K562 (cell line): ENCODE measurements at regions not wholly inside any gene's neighbourhood (a gene's known extent, or its start where the extent isn't known, plus 50 kb on each side); places are given as distances from the start of the nearest gene placed in this dataset.

ENCODE experiments used
- ATAC-seq: fragments of 200-7000 bp; cut with Tn5 transposase; 3 replicates; pipeline ENCODE4 v1.9.1; 2020; ENCODE audit warnings: moderate library complexity
- BruUV-seq: library from RNA; stranded (reverse); fragments of 400-500 nt; replicated peaks from 2 replicates; lab custom pipeline; 2021; lab: Mats Ljungman, UMichigan
- CTCF ChIA-PET: fragments of 300-600 bp; formaldehyde crosslinking; extraction: SDS; loops from one replicate; lab custom pipeline; 2021; ENCODE audit warnings: low intra/inter-chr PET ratio; lab: Yijun Ruan, JAX
- POLR2A ChIA-PET: fragments of 300-600, 350-650 bp; sonication (Branson Sonifier 250); formaldehyde crosslinking; extraction: SDS; loops from one replicate; lab custom pipeline; 2021; ENCODE audit warnings: antibody characterized with exemption, inconsistent platforms; lab: Yijun Ruan, JAX
- DNase-seq, 4 experiments: peaks; one replicate each; pipeline versions ENCODE4 v3.0.0 to v3.0.0-alpha.2; 2011 to 2018; ENCODE audit warnings: low spot score in 3 of 4, mixed read lengths in 3 of 4; ENCODE audit errors: extremely low read depth in 1 of 4
- FAIRE-seq: peaks from 2 replicates; lab custom pipeline; 2011; peaks lifted over from hg19 to GRCh38; lab: Jason Lieb, UNC
- H2AFZ ChIP-seq: 2 replicates; pipeline ENCODE4 v1.6.0; 2011; ENCODE audit warnings: low read depth, low read length, control low read depth, inconsistent platforms
- H3K27ac ChIP-seq: fragments of 200-600 bp; 3 replicates; pipeline ENCODE4 v1.8.0; 2011; ENCODE audit warnings: low read depth, mild to moderate bottlenecking, control low read depth, inconsistent platforms, low read length, moderate library complexity, mixed read lengths; ENCODE audit errors: extremely low read depth
- H3K27me3 ChIP-seq, 2 experiments: fragments of 300-600 bp in 1 of 2; 2 replicates in 1 of 2; 3 replicates in 1 of 2; pipeline versions ENCODE4 v1.6.0 to v1.8.0; 2011; ENCODE audit warnings: inconsistent platforms in 2 of 2, low read length in 2 of 2, mild to moderate bottlenecking in 1 of 2, mixed read lengths in 1 of 2, moderate library complexity in 1 of 2; ENCODE audit not compliant: control insufficient read depth in 2 of 2, insufficient read depth in 2 of 2
- H3K36me3 ChIP-seq: fragments of 300-600 bp; 3 replicates; pipeline ENCODE4 v1.8.0; 2011; ENCODE audit warnings: mild to moderate bottlenecking, low read length, inconsistent platforms; ENCODE audit not compliant: control insufficient read depth, insufficient read depth
- H3K4me1 ChIP-seq, 2 experiments: fragments of 200-600 bp in 1 of 2; replicated peaks in 1 of 2; 2 replicates in 1 of 2; 3 replicates in 1 of 2; pipeline versions ENCODE4 v1.5.1 to v1.8.0; 2011; ENCODE audit warnings: inconsistent platforms in 2 of 2, low read length in 2 of 2, mild to moderate bottlenecking in 1 of 2, mixed read lengths in 1 of 2, moderate library complexity in 1 of 2; ENCODE audit not compliant: control insufficient read depth in 2 of 2, insufficient read depth in 2 of 2
- H3K4me2 ChIP-seq: 2 replicates; pipeline ENCODE4 v1.6.1; 2011; ENCODE audit warnings: low read length, control low read depth, inconsistent platforms, mixed read lengths; ENCODE audit not compliant: insufficient read depth
- H3K4me3 ChIP-seq: fragments of 200-600 bp; sonication (generic), shearing (Covaris generic); 2 replicates; pipeline ENCODE4 v1.5.1; 2016; ENCODE audit warnings: control low read depth, inconsistent platforms
- H3K79me2 ChIP-seq: fragments of 200-600 bp; 3 replicates; pipeline ENCODE4 v1.8.0; 2011; ENCODE audit warnings: low read length, inconsistent platforms; ENCODE audit not compliant: control insufficient read depth, insufficient read depth
- H3K9ac ChIP-seq, 2 experiments: 2 replicates each; pipeline versions ENCODE4 v1.6.0 to v1.6.1; 2011; ENCODE audit warnings: low read depth in 2 of 2, low read length in 2 of 2, control low read depth in 1 of 2, inconsistent platforms in 1 of 2, mild to moderate bottlenecking in 1 of 2, mixed read lengths in 1 of 2; ENCODE audit not compliant: insufficient read depth in 1 of 2
- H3K9me1 ChIP-seq: one replicate; pipeline ENCODE4 v1.6.0; 2011; ENCODE audit warnings: inconsistent platforms, mild to moderate bottlenecking, low read length, moderate library complexity; ENCODE audit not compliant: control insufficient read depth, insufficient read depth
- H3K9me3 ChIP-seq: replicated peaks from 2 replicates; pipeline ENCODE4 v1.5.1; 2011; ENCODE audit warnings: low read depth, low read length, inconsistent platforms; ENCODE audit not compliant: control insufficient read depth, insufficient read depth
- H4K20me1 ChIP-seq: replicated peaks from 2 replicates; pipeline ENCODE4 v1.6.1; 2011; ENCODE audit warnings: low read length, inconsistent platforms, mixed read lengths; ENCODE audit not compliant: control insufficient read depth, insufficient read depth
- BMI1 ChIP-seq: fragments of 150-350 bp; IDR thresholded peaks from 2 replicates; pipeline ENCODE4 v1.6.1; 2014; ENCODE audit warnings: low read length
- CCNT2 ChIP-seq: IDR thresholded peaks from 2 replicates; pipeline ENCODE4 v1.6.1; 2011; ENCODE audit warnings: borderline replicate concordance, low read depth, mild to moderate bottlenecking, moderate library complexity, mixed read lengths, low read length; ENCODE audit not compliant: insufficient read length; ENCODE audit errors: extremely low read depth
- GMEB1 ChIP-seq: fragments of 250-450 bp; sonication (Bioruptor Pico); IDR thresholded peaks from 2 replicates; pipeline ENCODE4 v1.4.0; 2020; ENCODE audit warnings: mild to moderate bottlenecking
- HDAC2 ChIP-seq: fragments of 450-650 bp; IDR thresholded peaks from 2 replicates; pipeline ENCODE4 v1.6.1; 2016; ENCODE audit warnings: mild to moderate bottlenecking
- HDGF ChIP-seq: fragments of 450-650 bp; IDR thresholded peaks from 2 replicates; pipeline ENCODE4 v1.6.1; 2016
- IRF9 ChIP-seq: fragments of 450-650 bp; IDR thresholded peaks from 2 replicates; pipeline ENCODE4 v1.6.1; 2016; ENCODE audit warnings: missing biosample characterization, missing genetic modification characterization
- MCM5 ChIP-seq: fragments of 450-650 bp; IDR thresholded peaks from 2 replicates; pipeline ENCODE4 v1.6.1; 2016; ENCODE audit warnings: low read depth
- SAFB2 ChIP-seq: fragments of 200-400 bp; formaldehyde crosslinking; IDR thresholded peaks from 2 replicates; pipeline ENCODE4 v1.6.1; 2018; ENCODE audit warnings: borderline replicate concordance, low read length, low read depth, moderate library complexity; ENCODE audit not compliant: severe bottlenecking
- ZNF282 ChIP-seq: sonication (generic); formaldehyde crosslinking; IDR thresholded peaks from 2 replicates; pipeline ENCODE4 v1.8.1; 2023; ENCODE audit warnings: missing genetic modification reagents
- WGBS: fragments of 100-300 bp; shearing (Covaris generic); methylation state at CpG from one replicate; pipeline ENCODE4 v1.1.6; 2016; ENCODE audit warnings: low coverage, mixed read lengths; ENCODE audit not compliant: insufficient coverage; ENCODE audit errors: missing lambda C conversion rate; 5-methylcytosine and 5-hydroxymethylcytosine counted together
- in situ Hi-C: fragments of 300-500 bp; cut with MboI; formaldehyde crosslinking; loops from 4 replicates; pipeline ENCODE4 v1.15.0; 2018; ENCODE audit warnings: inconsistent platforms, mixed read lengths
- intact Hi-C: fragments of 100-400 bp; cut with micrococcal nuclease; formaldehyde crosslinking; loops from 2 replicates; pipeline ENCODE4 v1.14.2; 2022
- TF ChIP-seq, protein P1 (sequence below): fragments of 450-650 bp; IDR thresholded peaks from one replicate; pipeline ENCODE4 v1.6.1; 2018; ENCODE audit warnings: mild to moderate bottlenecking, moderate library complexity; ENCODE audit not compliant: partially characterized antibody
- TF ChIP-seq, protein P2 (sequence below): fragments of 450-650 bp; IDR thresholded peaks from 2 replicates; pipeline ENCODE4 v1.6.1; 2014; ENCODE audit warnings: low read depth, mild to moderate bottlenecking, moderate library complexity, borderline replicate concordance
- TF ChIP-seq, protein P3 (sequence below): fragments of 450-650 bp; formaldehyde crosslinking; IDR thresholded peaks from 2 replicates; pipeline ENCODE4 v1.4.0; 2020; ENCODE audit warnings: mild to moderate bottlenecking
- TF ChIP-seq, protein P4 (sequence below): IDR thresholded peaks from 2 replicates; pipeline ENCODE4 v1.6.1; 2014; ENCODE audit warnings: antibody characterized with exemption

DNA sequence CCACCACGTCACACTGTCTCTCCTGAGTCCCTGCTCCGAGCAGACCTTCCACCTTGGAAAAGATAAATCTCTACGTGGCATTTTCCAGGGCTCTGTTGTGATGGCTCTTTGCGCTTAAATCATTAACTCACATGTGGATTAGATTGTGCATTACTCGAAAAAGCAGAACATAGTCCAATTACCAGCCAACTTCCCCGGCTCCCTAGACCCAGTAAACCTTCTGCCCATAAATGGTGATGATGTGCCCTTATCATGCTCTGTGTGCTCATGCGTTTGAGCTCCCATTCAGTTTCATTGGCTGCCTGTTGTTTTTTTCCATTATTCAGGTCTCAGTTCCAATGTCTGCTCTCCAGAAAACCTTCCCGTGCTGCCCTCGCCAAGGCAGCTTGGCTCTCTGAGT, 471.2 kb downstream of the GLRX3 start:
- POLR2A ChIA-PET: no interaction called here
- DNase-seq: no peak
- intact Hi-C loops: no loop called here
- H3K79me2 ChIP-seq: no peaks in the 10 kb centered on the region
- WGBS: 2% methylated on average over 9 of the region's 9 CpGs
- no peak for TF ChIP-seq MCM5
- TF ChIP-seq, protein P1, sequence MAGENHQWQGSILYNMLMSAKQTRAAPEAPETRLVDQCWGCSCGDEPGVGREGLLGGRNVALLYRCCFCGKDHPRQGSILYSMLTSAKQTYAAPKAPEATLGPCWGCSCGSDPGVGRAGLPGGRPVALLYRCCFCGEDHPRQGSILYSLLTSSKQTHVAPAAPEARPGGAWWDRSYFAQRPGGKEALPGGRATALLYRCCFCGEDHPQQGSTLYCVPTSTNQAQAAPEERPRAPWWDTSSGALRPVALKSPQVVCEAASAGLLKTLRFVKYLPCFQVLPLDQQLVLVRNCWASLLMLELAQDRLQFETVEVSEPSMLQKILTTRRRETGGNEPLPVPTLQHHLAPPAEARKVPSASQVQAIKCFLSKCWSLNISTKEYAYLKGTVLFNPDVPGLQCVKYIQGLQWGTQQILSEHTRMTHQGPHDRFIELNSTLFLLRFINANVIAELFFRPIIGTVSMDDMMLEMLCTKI: no peak
- TF ChIP-seq, protein P2, sequence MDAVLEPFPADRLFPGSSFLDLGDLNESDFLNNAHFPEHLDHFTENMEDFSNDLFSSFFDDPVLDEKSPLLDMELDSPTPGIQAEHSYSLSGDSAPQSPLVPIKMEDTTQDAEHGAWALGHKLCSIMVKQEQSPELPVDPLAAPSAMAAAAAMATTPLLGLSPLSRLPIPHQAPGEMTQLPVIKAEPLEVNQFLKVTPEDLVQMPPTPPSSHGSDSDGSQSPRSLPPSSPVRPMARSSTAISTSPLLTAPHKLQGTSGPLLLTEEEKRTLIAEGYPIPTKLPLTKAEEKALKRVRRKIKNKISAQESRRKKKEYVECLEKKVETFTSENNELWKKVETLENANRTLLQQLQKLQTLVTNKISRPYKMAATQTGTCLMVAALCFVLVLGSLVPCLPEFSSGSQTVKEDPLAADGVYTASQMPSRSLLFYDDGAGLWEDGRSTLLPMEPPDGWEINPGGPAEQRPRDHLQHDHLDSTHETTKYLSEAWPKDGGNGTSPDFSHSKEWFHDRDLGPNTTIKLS: no peak
- TF ChIP-seq HDGF: no peak
- TF ChIP-seq BMI1: no peak
- TF ChIP-seq ZNF282 (CRISPR knock-in tag): no peak
- no peak for TF ChIP-seq CCNT2
- TF ChIP-seq, protein P3, sequence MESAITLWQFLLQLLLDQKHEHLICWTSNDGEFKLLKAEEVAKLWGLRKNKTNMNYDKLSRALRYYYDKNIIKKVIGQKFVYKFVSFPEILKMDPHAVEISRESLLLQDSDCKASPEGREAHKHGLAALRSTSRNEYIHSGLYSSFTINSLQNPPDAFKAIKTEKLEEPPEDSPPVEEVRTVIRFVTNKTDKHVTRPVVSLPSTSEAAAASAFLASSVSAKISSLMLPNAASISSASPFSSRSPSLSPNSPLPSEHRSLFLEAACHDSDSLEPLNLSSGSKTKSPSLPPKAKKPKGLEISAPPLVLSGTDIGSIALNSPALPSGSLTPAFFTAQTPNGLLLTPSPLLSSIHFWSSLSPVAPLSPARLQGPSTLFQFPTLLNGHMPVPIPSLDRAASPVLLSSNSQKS (CRISPR knock-in tag): no peak
- TF ChIP-seq IRF9: no peak
- no peak for TF ChIP-seq HDAC2
- TF ChIP-seq, protein P4, sequence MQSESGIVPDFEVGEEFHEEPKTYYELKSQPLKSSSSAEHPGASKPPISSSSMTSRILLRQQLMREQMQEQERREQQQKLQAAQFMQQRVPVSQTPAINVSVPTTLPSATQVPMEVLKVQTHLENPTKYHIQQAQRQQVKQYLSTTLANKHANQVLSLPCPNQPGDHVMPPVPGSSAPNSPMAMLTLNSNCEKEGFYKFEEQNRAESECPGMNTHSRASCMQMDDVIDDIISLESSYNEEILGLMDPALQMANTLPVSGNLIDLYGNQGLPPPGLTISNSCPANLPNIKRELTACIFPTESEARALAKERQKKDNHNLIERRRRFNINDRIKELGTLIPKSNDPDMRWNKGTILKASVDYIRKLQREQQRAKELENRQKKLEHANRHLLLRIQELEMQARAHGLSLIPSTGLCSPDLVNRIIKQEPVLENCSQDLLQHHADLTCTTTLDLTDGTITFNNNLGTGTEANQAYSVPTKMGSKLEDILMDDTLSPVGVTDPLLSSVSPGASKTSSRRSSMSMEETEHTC: no peak
- TF ChIP-seq SAFB2: no peak
- TF ChIP-seq GMEB1 (CRISPR knock-in tag): no peak
- TF ChIP-seq, all 486 proteins: peak for 0
- Histone ChIP-seq H3K9ac (no peak overlapping the region), H4K20me1 (no peaks in the 10 kb centered on the region), H3K4me3 (no peak overlapping the region), H3K4me2 (no peak overlapping the region), H3K4me1 (no peaks in the 10 kb centered on the region), H2AFZ (no peak overlapping the region), H3K27ac (no peak overlapping the region), H3K9me1 (no peaks in the 10 kb centered on the region), H3K27me3 (peaks cover 0 to 11% of the 10 kb centered on the region in 2 experiments; a peak in 1 of 5 replicates), H3K9me3 (no peaks in the 10 kb centered on the region), H3K36me3 (no peaks in the 10 kb centered on the region)
- CTCF ChIA-PET: no interaction called here
- FAIRE-seq (no peak), ATAC-seq (no peak)
- in situ Hi-C loops: no loop called here
- BruUV-seq: no TSS peak
